HCT116 (cell line): ENCODE measurements at regions not wholly inside any gene's neighbourhood (a gene's known extent, or its start where the extent isn't known, plus 50 kb on each side); places are given as distances from the start of the nearest gene placed in this dataset.

Experiments used
- ATAC-seq: fragments of 200-7000 bp; cut with Tn5 transposase; 2 replicates; pipeline ENCODE4 v1.9.1; 2020; ENCODE audit warnings: mild to moderate bottlenecking, moderate library complexity
- BruUV-seq: library from RNA; stranded (reverse); fragments of 400-500 nt; replicated peaks from 2 replicates; lab custom pipeline; 2021; lab: Mats Ljungman, UMichigan
- CTCF ChIA-PET: fragments of 300-600 bp; sonication (Branson Sonifier 250); formaldehyde crosslinking; loops from one replicate; lab custom pipeline; 2021; ENCODE audit warnings: antibody characterized with exemption; lab: Charles Lee
- POLR2A ChIA-PET: fragments of 300-600, 350-600 bp; sonication (Branson Sonifier 250); formaldehyde crosslinking; loops from one replicate; lab custom pipeline; 2021; ENCODE audit warnings: antibody characterized with exemption; lab: Charles Lee
- RAD21 ChIA-PET, 2 experiments: fragments of 300-600 bp; sonication (Branson Sonifier 250); formaldehyde crosslinking; loops; one replicate each; lab custom pipeline; 2023; ENCODE audit warnings: low total read pairs in 2 of 2; ENCODE audit not compliant: uncharacterized antibody in 2 of 2, unreplicated experiment in 2 of 2, low non-redundant PET in 1 of 2; lab: Charles Lee
- DNase-seq: peaks from one replicate; pipeline ENCODE4 v3.0.0-alpha.2; 2010; ENCODE audit warnings: low read depth, low spot score
- H2AFZ ChIP-seq: fragments of 200-600 bp; shearing (Covaris generic), sonication (generic); 2 replicates; pipeline ENCODE4 v1.6.1; 2017; ENCODE audit warnings: low read depth, mixed run types, mixed read lengths, antibody characterized with exemption, low read length; ENCODE audit not compliant: poor library complexity, severe bottlenecking
- H3K27ac ChIP-seq: 2 replicates; pipeline ENCODE4 v1.5.1; 2012; ENCODE audit warnings: low read depth, low read length
- H3K27me3 ChIP-seq: fragments of 200-600 bp; sonication (generic); 2 replicates; pipeline ENCODE4 v1.6.1; 2016; ENCODE audit warnings: mixed run types, low read length, mixed read lengths; ENCODE audit not compliant: insufficient read depth
- H3K36me3 ChIP-seq, 2 experiments: fragments of 200-500 bp in 1 of 2; fragments of 200-600 bp in 1 of 2; sonication (Bioruptor generic) in 1 of 2; sonication (generic) in 1 of 2; 2 replicates each; pipeline versions ENCODE4 v1.5.1 to v1.6.1; 2014 to 2016; ENCODE audit warnings: low read length in 2 of 2, inconsistent platforms in 1 of 2, mixed read lengths in 1 of 2, mixed run types in 1 of 2; ENCODE audit not compliant: insufficient read depth in 2 of 2, control insufficient read depth in 1 of 2
- H3K4me1 ChIP-seq, 2 experiments: fragments of 200-600 bp in 1 of 2; sonication (generic) in 1 of 2; 2 replicates each; pipeline versions ENCODE4 v1.5.1 to v1.6.1; 2012 to 2017; ENCODE audit warnings: low read length in 2 of 2, inconsistent platforms in 1 of 2, mild to moderate bottlenecking in 1 of 2, mixed read lengths in 1 of 2, mixed run types in 1 of 2, moderate library complexity in 1 of 2; ENCODE audit not compliant: insufficient read depth in 2 of 2, control insufficient read depth in 1 of 2
- H3K4me2 ChIP-seq: fragments of 200-600 bp; sonication (generic); 2 replicates; pipeline ENCODE4 v1.6.1; 2017; ENCODE audit warnings: mixed run types, low read length, mixed read lengths
- H3K4me3 ChIP-seq, 2 experiments: fragments of 200-600 bp in 1 of 2; sonication (generic) in 1 of 2; replicated peaks in 1 of 2; 2 replicates each; pipeline ENCODE4 v1.5.1; 2011 to 2016; ENCODE audit warnings: low read length in 2 of 2, control low read depth in 1 of 2, low read depth in 1 of 2, mild to moderate bottlenecking in 1 of 2, mixed read lengths in 1 of 2, mixed run types in 1 of 2
- H3K79me2 ChIP-seq: fragments of 200-600 bp; sonication (generic); 2 replicates; pipeline ENCODE4 v1.6.1; 2017; ENCODE audit warnings: mild to moderate bottlenecking, mixed run types, low read length, moderate library complexity, mixed read lengths; ENCODE audit not compliant: insufficient read depth
- H3K9ac ChIP-seq: fragments of 200-600 bp; sonication (generic); 2 replicates; pipeline ENCODE4 v1.6.1; 2016; ENCODE audit warnings: low read length, mixed read lengths
- H3K9me2 ChIP-seq: fragments of 200-600 bp; sonication (generic), shearing (Covaris generic); 2 replicates; pipeline ENCODE4 v1.6.1; 2017; ENCODE audit warnings: mixed run types, mild to moderate bottlenecking, moderate library complexity; ENCODE audit not compliant: insufficient read depth
- H3K9me3 ChIP-seq, 2 experiments: fragments of 200-500 bp in 1 of 2; fragments of 200-600 bp in 1 of 2; sonication (Bioruptor generic) in 1 of 2; sonication (generic) in 1 of 2; 2 replicates each; pipeline ENCODE4 v1.6.1; 2014 to 2017; ENCODE audit warnings: low read length in 2 of 2, mixed read lengths in 2 of 2, inconsistent platforms in 1 of 2, low read depth in 1 of 2, mild to moderate bottlenecking in 1 of 2, mixed run types in 1 of 2, moderate library complexity in 1 of 2; ENCODE audit not compliant: control insufficient read depth in 1 of 2, insufficient read depth in 1 of 2
- H4K20me1 ChIP-seq: fragments of 200-600 bp; sonication (generic), shearing (Covaris generic); 2 replicates; pipeline ENCODE4 v1.6.1; 2017; ENCODE audit warnings: mixed run types, mild to moderate bottlenecking, moderate library complexity; ENCODE audit not compliant: insufficient read depth
- EGR1 ChIP-seq: IDR thresholded peaks from 2 replicates; pipeline ENCODE4 v1.6.1; 2012; ENCODE audit warnings: low read depth
- ELF1 ChIP-seq: IDR thresholded peaks from 2 replicates; pipeline ENCODE4 v1.6.1; 2012; ENCODE audit warnings: low read depth, borderline replicate concordance
- EZH2phosphoT487 ChIP-seq: fragments of 200-600 bp; IDR thresholded peaks from 2 replicates; pipeline ENCODE4 v1.6.1; 2018; ENCODE audit warnings: antibody characterized with exemption, borderline replicate concordance
- FOSL1 ChIP-seq: IDR thresholded peaks from 2 replicates; pipeline ENCODE4 v1.6.1; 2012; ENCODE audit warnings: low read depth
- POLR2A ChIP-seq: IDR thresholded peaks from 2 replicates; pipeline ENCODE4 v1.7.0; 2011; ENCODE audit warnings: borderline replicate concordance; ENCODE audit not compliant: insufficient read depth, insufficient read length; ENCODE audit errors: extremely low read depth
- POLR2AphosphoS5 ChIP-seq: IDR thresholded peaks from 2 replicates; pipeline ENCODE4 v1.6.1; 2011; ENCODE audit warnings: mild to moderate bottlenecking, low read depth, low read length, moderate library complexity
- SP1 ChIP-seq: IDR thresholded peaks from 2 replicates; pipeline ENCODE4 v1.6.1; 2012; ENCODE audit warnings: low read depth
- ZFX ChIP-seq: fragments of 450-650 bp; IDR thresholded peaks from 2 replicates; pipeline ENCODE4 v1.6.1; 2017
- ZNF274 ChIP-seq: fragments of 200-500 bp; sonication (Bioruptor generic); IDR thresholded peaks from 2 replicates; pipeline ENCODE4 v1.6.1; 2014; ENCODE audit warnings: mild to moderate bottlenecking, low read depth, low read length, inconsistent platforms
- intact Hi-C: fragments of 100-400 bp; cut with micrococcal nuclease; formaldehyde crosslinking; loops from 2 replicates; pipeline ENCODE4 v1.10.0; 2022
- TF ChIP-seq, protein P1 (sequence below), 3 experiments: fragments of 200-600 bp in 1 of 3; sonication (generic) in 1 of 3; IDR thresholded peaks in 2 of 3; conservative IDR thresholded peaks in 1 of 3; 2 replicates each; pipeline ENCODE4 v1.5.1; 2012 to 2017; ENCODE audit warnings: low read depth in 2 of 3, low read length in 2 of 3, antibody characterized with exemption in 1 of 3, borderline replicate concordance in 1 of 3, control low read depth in 1 of 3, mild to moderate bottlenecking in 1 of 3, mixed read lengths in 1 of 3, mixed run types in 1 of 3, moderate library complexity in 1 of 3; ENCODE audit not compliant: insufficient read depth in 1 of 3
- TF ChIP-seq, protein P2 (sequence below): IDR thresholded peaks from 2 replicates; pipeline ENCODE4 v1.6.1; 2012
- TF ChIP-seq, protein P3 (sequence below): IDR thresholded peaks from 2 replicates; pipeline ENCODE4 v1.6.1; 2011; ENCODE audit warnings: mild to moderate bottlenecking, low read length, moderate library complexity; ENCODE audit not compliant: insufficient replicate concordance; ENCODE audit errors: extremely low read depth

DNA sequence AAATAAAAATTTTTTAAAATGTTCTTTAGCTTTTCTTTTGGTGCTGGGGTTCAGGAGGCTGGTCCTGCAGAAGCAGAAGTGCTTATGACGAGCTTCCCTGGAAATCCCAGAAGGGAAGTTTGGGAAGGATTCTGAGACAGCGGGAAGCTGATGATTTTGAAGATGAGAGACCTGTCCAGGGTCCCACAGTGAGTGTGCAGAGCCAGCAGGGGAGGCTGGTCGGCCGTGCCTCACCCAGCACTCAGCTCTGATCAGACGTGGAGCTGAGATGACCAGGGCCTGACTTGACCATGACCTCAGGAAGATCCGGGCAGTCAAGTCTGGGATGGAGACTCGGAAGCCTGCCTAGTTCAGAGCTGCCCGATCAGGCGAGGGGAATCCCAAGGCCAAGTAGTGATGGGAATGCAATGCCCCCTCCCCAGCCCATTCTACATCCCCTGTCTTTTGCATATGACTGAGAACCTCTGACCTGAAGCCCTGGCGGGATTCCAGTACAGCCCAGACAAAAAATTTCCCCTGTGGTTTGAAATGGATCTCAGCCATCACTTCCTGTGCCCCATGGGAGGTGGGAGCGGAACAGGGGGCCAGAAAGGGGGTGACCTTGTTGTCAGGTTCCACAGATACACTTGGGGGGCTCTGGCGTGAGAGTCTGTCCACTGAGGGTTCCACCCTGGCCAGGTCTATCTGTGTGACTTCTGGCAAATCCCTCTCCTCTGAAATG, 96.8 kb upstream of the RUNX3 start:
- H3K4me3 ChIP-seq = no peak overlapping the region
- no peak overlapping the region for H3K4me2 ChIP-seq
- CTCF ChIA-PET = interaction anchor here (1.1 kb wide), 1 partner anchor 9 kb away, joined by 3 read pairs; no protein-coding TSS in a partner anchor
- H3K79me2 ChIP-seq = no peaks in the 10 kb centered on the region
- TF ChIP-seq ZFX = no peak
- no peak for TF ChIP-seq POLR2AphosphoS5
- TF ChIP-seq, protein P1, sequence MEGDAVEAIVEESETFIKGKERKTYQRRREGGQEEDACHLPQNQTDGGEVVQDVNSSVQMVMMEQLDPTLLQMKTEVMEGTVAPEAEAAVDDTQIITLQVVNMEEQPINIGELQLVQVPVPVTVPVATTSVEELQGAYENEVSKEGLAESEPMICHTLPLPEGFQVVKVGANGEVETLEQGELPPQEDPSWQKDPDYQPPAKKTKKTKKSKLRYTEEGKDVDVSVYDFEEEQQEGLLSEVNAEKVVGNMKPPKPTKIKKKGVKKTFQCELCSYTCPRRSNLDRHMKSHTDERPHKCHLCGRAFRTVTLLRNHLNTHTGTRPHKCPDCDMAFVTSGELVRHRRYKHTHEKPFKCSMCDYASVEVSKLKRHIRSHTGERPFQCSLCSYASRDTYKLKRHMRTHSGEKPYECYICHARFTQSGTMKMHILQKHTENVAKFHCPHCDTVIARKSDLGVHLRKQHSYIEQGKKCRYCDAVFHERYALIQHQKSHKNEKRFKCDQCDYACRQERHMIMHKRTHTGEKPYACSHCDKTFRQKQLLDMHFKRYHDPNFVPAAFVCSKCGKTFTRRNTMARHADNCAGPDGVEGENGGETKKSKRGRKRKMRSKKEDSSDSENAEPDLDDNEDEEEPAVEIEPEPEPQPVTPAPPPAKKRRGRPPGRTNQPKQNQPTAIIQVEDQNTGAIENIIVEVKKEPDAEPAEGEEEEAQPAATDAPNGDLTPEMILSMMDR (IDR thresholded peaks at IDR 0.05 in 2 of 3, conservative IDR thresholded peaks at IDR 0.05 in 1 of 3; ENCODE audit: borderline replicate concordance in 1 of 3, insufficient read depth in 1 of 3, low read depth in 2 of 3, low read length in 2 of 3) = no peak
- TF ChIP-seq EGR1 = no peak
- no peak for TF ChIP-seq POLR2A
- no peak for TF ChIP-seq EZH2phosphoT487
- TF ChIP-seq FOSL1 = no peak
- TF ChIP-seq, protein P2, sequence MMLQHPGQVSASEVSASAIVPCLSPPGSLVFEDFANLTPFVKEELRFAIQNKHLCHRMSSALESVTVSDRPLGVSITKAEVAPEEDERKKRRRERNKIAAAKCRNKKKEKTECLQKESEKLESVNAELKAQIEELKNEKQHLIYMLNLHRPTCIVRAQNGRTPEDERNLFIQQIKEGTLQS = no peak
- no peak for TF ChIP-seq ELF1
- TF ChIP-seq ZNF274 = no peak
- TF ChIP-seq, protein P3, sequence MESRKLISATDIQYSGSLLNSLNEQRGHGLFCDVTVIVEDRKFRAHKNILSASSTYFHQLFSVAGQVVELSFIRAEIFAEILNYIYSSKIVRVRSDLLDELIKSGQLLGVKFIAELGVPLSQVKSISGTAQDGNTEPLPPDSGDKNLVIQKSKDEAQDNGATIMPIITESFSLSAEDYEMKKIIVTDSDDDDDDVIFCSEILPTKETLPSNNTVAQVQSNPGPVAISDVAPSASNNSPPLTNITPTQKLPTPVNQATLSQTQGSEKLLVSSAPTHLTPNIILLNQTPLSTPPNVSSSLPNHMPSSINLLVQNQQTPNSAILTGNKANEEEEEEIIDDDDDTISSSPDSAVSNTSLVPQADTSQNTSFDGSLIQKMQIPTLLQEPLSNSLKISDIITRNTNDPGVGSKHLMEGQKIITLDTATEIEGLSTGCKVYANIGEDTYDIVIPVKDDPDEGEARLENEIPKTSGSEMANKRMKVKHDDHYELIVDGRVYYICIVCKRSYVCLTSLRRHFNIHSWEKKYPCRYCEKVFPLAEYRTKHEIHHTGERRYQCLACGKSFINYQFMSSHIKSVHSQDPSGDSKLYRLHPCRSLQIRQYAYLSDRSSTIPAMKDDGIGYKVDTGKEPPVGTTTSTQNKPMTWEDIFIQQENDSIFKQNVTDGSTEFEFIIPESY = no peak
- no peak for TF ChIP-seq SP1
- no peak overlapping the region for H3K27ac ChIP-seq
- RAD21 ChIA-PET = no interaction called here
- intact Hi-C loops = no loop called here
- no peak overlapping the region for H3K9ac ChIP-seq
- DNase-seq (no peak), ATAC-seq (no peak)
- H3K4me1 ChIP-seq = peaks cover 10 to 28% of the 10 kb centered on the region in 2 experiments
- H3K36me3 ChIP-seq = no peaks in the 10 kb centered on the region
- no peaks in the 10 kb centered on the region for H3K9me3 ChIP-seq
- H2AFZ ChIP-seq = no peak overlapping the region
- no peaks in the 10 kb centered on the region for H3K27me3 ChIP-seq
- H4K20me1 ChIP-seq = no peaks in the 10 kb centered on the region
- no TSS peak for BruUV-seq
- H3K9me2 ChIP-seq = no peaks in the 10 kb centered on the region
- POLR2A ChIA-PET = no interaction called here
